ENCODE measurements at regions not wholly inside any gene's neighbourhood (a gene's known extent, or its start where the extent isn't known, plus 50 kb on each side); places are given as distances from the start of the nearest gene placed in this dataset.

- Histone ChIP-seq H3K27me3 (ENCODE audit: control insufficient read depth in 2 of 2, insufficient read depth in 2 of 2, low read length in 2 of 2) (no peaks in the 10 kb centered on the region), H3K9me1 (replicated peaks; ENCODE audit: control insufficient read depth, extremely low read depth, insufficient read depth, low read length) (no peaks in the 10 kb centered on the region), H3K9me3 (replicated peaks; ENCODE audit: control insufficient read depth, insufficient read depth, low read length) (no peaks in the 10 kb centered on the region), H3K36me3 (ENCODE audit: control insufficient read depth in 2 of 2, extremely low read depth in 1 of 2, insufficient read depth in 2 of 2, low read length in 2 of 2) (no peaks in the 10 kb centered on the region), H4K20me1 (replicated peaks; ENCODE audit: control insufficient read depth, extremely low read depth, insufficient read depth, low read length) (no peaks in the 10 kb centered on the region), H3K4me2 (ENCODE audit: insufficient read depth, low read length) (no peak overlapping the region), H3K79me2 (ENCODE audit: control insufficient read depth, insufficient read depth, low read length) (no peaks in the 10 kb centered on the region), H2AFZ (ENCODE audit: low read depth, low read length) (no peak overlapping the region), H3K27ac (ENCODE audit: insufficient read depth, low read depth, low read length) (no peak overlapping the region), H3K9ac (replicated peaks; ENCODE audit: extremely low read depth, insufficient read depth, low read length) (no peak overlapping the region), H3K4me3 (replicated peaks in 1 of 3; ENCODE audit: insufficient read depth in 1 of 3, low read depth in 1 of 3, low read length in 3 of 3) (no peak overlapping the region), H3K4me1 (ENCODE audit: control insufficient read depth, extremely low read depth, insufficient read depth, low read length) (no peaks in the 10 kb centered on the region)
- no peak for FAIRE-seq
- POLR2A ChIA-PET, result no interaction called here
- DNase-seq (ENCODE audit: low read depth, low spot score), result no peak
- TF ChIP-seq MYC (IDR thresholded peaks at IDR 0.05; ENCODE audit: low read depth, low read length) (no peak), MAX (IDR thresholded peaks at IDR 0.05; ENCODE audit: insufficient read depth, insufficient read length) (no peak), GATA2 (IDR thresholded peaks at IDR 0.05; ENCODE audit: insufficient read depth, insufficient read length, low read depth, low read length) (no peak), FOS (IDR thresholded peaks at IDR 0.05; ENCODE audit: borderline replicate concordance, insufficient read depth, low read length) (no peak), CTCF (IDR thresholded peaks at IDR 0.05; ENCODE audit: extremely low read depth in 1 of 2, insufficient read depth in 1 of 2, low read depth in 1 of 2, low read length in 2 of 2) (no peak), JUN (IDR thresholded peaks at IDR 0.05; ENCODE audit: borderline replicate concordance, insufficient read depth, insufficient read length, low read depth) (no peak), POLR2AphosphoS5 (IDR thresholded peaks at IDR 0.05; ENCODE audit: insufficient read depth, low read depth, low read length) (no peak), POLR2A (IDR thresholded peaks at IDR 0.05; ENCODE audit: low read depth, low read length) (no peak), EZH2 (IDR thresholded peaks at IDR 0.05; ENCODE audit: borderline replicate concordance, low read depth, low read length, severe bottlenecking) (no peak)
- CTCF ChIA-PET, result interaction anchor here (1.1 kb wide), 1 partner anchor 18 kb away, joined by 3 read pairs; no protein-coding TSS in a partner anchor
- dilution Hi-C loops (cut with MboI; ENCODE audit: extremely low pct_ligation_motif_present, low sequenced_read_pairs) (no loop called here), intact Hi-C loops (cut with micrococcal nuclease) (no loop called here)
- BruUV-seq (replicated peaks), result no TSS peak
Measured at GRCh38 chr21:18636897-18637296, 233.3 kb upstream of the TMPRSS15 start.

All from endothelial cell of umbilical vein (primary cell).